Panc1 (cell line): ENCODE measurements at regions not wholly inside any gene's neighbourhood (a gene's known extent, or its start where the extent isn't known, plus 50 kb on each side); places are given as distances from the start of the nearest gene placed in this dataset.

Source experiments
- ATAC-seq: fragments of 200-7000 bp; cut with Tn5 transposase; 2 replicates; pipeline ENCODE4 v1.9.1; 2020; ENCODE audit warnings: mild to moderate bottlenecking, moderate library complexity
- BruUV-seq: library from RNA; stranded (reverse); fragments of 400-500 nt; replicated peaks from 2 replicates; lab custom pipeline; 2021; lab: Mats Ljungman, UMichigan
- CTCF ChIA-PET: fragments of 300-600 bp; sonication (Branson Sonifier 250); formaldehyde crosslinking; loops from one replicate; lab custom pipeline; 2022; ENCODE audit warnings: antibody characterized with exemption; lab: Charles Lee
- POLR2A ChIA-PET: fragments of 300-600 bp; sonication (Branson Sonifier 250); formaldehyde crosslinking; loops from one replicate; lab custom pipeline; 2022; ENCODE audit warnings: antibody characterized with exemption; lab: Charles Lee
- DNase-seq: peaks from one replicate; pipeline ENCODE4 v3.0.0-alpha.2; 2010; ENCODE audit warnings: low read depth, low spot score
- H3K27ac ChIP-seq: 2 replicates; pipeline ENCODE4 v1.5.1; 2011; ENCODE audit warnings: mild to moderate bottlenecking, low read length, inconsistent platforms
- H3K27me3 ChIP-seq: fragments of 200-500 bp; sonication (Bioruptor generic); 2 replicates; pipeline ENCODE4 v1.6.0; 2014; ENCODE audit warnings: low read length, inconsistent platforms; ENCODE audit not compliant: control insufficient read depth, insufficient read depth
- H3K36me3 ChIP-seq: fragments of 200-500 bp; sonication (Bioruptor generic); 2 replicates; pipeline ENCODE4 v1.5.1; 2014; ENCODE audit warnings: inconsistent platforms, mild to moderate bottlenecking, low read length, moderate library complexity; ENCODE audit not compliant: control insufficient read depth, insufficient read depth
- H3K4me1 ChIP-seq: 2 replicates; pipeline ENCODE4 v1.5.1; 2011; ENCODE audit warnings: inconsistent platforms, mild to moderate bottlenecking, low read length, moderate library complexity; ENCODE audit not compliant: control insufficient read depth, insufficient read depth
- H3K4me3 ChIP-seq, 2 experiments: 2 replicates each; pipeline ENCODE4 v1.5.1; 2011 to 2012; ENCODE audit warnings: low read depth in 2 of 2, low read length in 2 of 2, mild to moderate bottlenecking in 2 of 2, inconsistent platforms in 1 of 2, moderate library complexity in 1 of 2
- H3K9me3 ChIP-seq: fragments of 200-500 bp; sonication (Bioruptor generic); 2 replicates; pipeline ENCODE4 v1.5.1; 2014; ENCODE audit warnings: low read depth, mild to moderate bottlenecking, inconsistent platforms, low read length, moderate library complexity; ENCODE audit not compliant: control insufficient read depth, insufficient read depth
- POLR2AphosphoS5 ChIP-seq: IDR thresholded peaks from 2 replicates; pipeline ENCODE4 v1.6.1; 2012; ENCODE audit warnings: mild to moderate bottlenecking, low read depth, low read length, moderate library complexity
- SIN3A ChIP-seq: IDR thresholded peaks from 2 replicates; pipeline ENCODE4 v1.6.1; 2012; ENCODE audit warnings: low read depth, mild to moderate bottlenecking, low read length, moderate library complexity, borderline replicate concordance; ENCODE audit not compliant: insufficient read depth
- TCF7L2 ChIP-seq: IDR thresholded peaks from 2 replicates; pipeline ENCODE4 v1.6.1; 2011; ENCODE audit warnings: mild to moderate bottlenecking, low read depth, low read length, inconsistent platforms
- in situ Hi-C: cut with HindIII; loops from 2 replicates; pipeline ENCODE4 v1.10.0; 2016; ENCODE audit warnings: low sequenced_read_pairs, low pct_unique_long_range_greater_than_20kb
- intact Hi-C: fragments of 100-400 bp; cut with micrococcal nuclease; formaldehyde crosslinking; loops from one replicate; pipeline ENCODE4 v1.10.0; 2022; ENCODE audit not compliant: unreplicated experiment
- TF ChIP-seq, protein P1 (sequence below): fragments of 450-650 bp; IDR thresholded peaks from 2 replicates; pipeline ENCODE4 v1.5.1; 2017; ENCODE audit warnings: mild to moderate bottlenecking
- TF ChIP-seq, protein P2 (sequence below), 2 experiments: IDR thresholded peaks; 2 replicates each; pipeline ENCODE4 v1.6.1; 2011 to 2012; ENCODE audit warnings: low read depth in 2 of 2, control low read depth in 1 of 2, low read length in 1 of 2, mild to moderate bottlenecking in 1 of 2, moderate library complexity in 1 of 2; ENCODE audit not compliant: insufficient read depth in 1 of 2

DNA sequence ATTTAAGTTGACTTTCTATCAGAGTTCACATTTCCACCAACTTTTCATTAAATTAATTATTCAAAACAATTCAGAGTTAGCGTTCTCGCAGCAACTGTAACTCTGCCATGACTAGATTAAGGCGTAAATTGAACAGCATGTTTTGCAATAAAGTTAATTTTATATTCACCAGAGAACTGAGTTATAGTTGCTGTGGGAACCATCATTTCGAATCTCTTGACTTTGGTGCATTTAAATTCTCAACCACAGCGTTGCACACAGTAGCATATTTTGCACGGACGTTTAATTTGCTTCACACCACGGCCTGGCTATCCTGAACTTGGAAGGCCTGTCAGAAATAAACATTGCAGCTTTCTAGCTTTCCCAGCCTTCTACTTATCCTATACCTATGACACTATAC is 144.3 kb upstream of the WWC1 start:
- H3K27me3 ChIP-seq: peaks cover 13% of the 10 kb centered on the region
- CTCF ChIA-PET: no interaction called here
- intact Hi-C loops (no loop called here), in situ Hi-C loops (no loop called here)
- H3K9me3 ChIP-seq: no peaks in the 10 kb centered on the region
- no peaks in the 10 kb centered on the region for H3K36me3 ChIP-seq
- H3K4me3 ChIP-seq: no peak overlapping the region
- POLR2A ChIA-PET: no interaction called here
- H3K27ac ChIP-seq: no peak overlapping the region
- ATAC-seq (no peak), DNase-seq (no peak)
- TF ChIP-seq TCF7L2 (no peak), SIN3A (no peak), POLR2AphosphoS5 (no peak)
- TF ChIP-seq, protein P1, sequence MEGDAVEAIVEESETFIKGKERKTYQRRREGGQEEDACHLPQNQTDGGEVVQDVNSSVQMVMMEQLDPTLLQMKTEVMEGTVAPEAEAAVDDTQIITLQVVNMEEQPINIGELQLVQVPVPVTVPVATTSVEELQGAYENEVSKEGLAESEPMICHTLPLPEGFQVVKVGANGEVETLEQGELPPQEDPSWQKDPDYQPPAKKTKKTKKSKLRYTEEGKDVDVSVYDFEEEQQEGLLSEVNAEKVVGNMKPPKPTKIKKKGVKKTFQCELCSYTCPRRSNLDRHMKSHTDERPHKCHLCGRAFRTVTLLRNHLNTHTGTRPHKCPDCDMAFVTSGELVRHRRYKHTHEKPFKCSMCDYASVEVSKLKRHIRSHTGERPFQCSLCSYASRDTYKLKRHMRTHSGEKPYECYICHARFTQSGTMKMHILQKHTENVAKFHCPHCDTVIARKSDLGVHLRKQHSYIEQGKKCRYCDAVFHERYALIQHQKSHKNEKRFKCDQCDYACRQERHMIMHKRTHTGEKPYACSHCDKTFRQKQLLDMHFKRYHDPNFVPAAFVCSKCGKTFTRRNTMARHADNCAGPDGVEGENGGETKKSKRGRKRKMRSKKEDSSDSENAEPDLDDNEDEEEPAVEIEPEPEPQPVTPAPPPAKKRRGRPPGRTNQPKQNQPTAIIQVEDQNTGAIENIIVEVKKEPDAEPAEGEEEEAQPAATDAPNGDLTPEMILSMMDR: no peak
- TF ChIP-seq, protein P2, sequence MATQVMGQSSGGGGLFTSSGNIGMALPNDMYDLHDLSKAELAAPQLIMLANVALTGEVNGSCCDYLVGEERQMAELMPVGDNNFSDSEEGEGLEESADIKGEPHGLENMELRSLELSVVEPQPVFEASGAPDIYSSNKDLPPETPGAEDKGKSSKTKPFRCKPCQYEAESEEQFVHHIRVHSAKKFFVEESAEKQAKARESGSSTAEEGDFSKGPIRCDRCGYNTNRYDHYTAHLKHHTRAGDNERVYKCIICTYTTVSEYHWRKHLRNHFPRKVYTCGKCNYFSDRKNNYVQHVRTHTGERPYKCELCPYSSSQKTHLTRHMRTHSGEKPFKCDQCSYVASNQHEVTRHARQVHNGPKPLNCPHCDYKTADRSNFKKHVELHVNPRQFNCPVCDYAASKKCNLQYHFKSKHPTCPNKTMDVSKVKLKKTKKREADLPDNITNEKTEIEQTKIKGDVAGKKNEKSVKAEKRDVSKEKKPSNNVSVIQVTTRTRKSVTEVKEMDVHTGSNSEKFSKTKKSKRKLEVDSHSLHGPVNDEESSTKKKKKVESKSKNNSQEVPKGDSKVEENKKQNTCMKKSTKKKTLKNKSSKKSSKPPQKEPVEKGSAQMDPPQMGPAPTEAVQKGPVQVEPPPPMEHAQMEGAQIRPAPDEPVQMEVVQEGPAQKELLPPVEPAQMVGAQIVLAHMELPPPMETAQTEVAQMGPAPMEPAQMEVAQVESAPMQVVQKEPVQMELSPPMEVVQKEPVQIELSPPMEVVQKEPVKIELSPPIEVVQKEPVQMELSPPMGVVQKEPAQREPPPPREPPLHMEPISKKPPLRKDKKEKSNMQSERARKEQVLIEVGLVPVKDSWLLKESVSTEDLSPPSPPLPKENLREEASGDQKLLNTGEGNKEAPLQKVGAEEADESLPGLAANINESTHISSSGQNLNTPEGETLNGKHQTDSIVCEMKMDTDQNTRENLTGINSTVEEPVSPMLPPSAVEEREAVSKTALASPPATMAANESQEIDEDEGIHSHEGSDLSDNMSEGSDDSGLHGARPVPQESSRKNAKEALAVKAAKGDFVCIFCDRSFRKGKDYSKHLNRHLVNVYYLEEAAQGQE (IDR thresholded peaks at IDR 0.05; ENCODE audit: insufficient read depth in 1 of 2, low read depth in 2 of 2, low read length in 1 of 2): no peak
- H3K4me1 ChIP-seq: no peaks in the 10 kb centered on the region
- BruUV-seq: no TSS peak

DNA sequence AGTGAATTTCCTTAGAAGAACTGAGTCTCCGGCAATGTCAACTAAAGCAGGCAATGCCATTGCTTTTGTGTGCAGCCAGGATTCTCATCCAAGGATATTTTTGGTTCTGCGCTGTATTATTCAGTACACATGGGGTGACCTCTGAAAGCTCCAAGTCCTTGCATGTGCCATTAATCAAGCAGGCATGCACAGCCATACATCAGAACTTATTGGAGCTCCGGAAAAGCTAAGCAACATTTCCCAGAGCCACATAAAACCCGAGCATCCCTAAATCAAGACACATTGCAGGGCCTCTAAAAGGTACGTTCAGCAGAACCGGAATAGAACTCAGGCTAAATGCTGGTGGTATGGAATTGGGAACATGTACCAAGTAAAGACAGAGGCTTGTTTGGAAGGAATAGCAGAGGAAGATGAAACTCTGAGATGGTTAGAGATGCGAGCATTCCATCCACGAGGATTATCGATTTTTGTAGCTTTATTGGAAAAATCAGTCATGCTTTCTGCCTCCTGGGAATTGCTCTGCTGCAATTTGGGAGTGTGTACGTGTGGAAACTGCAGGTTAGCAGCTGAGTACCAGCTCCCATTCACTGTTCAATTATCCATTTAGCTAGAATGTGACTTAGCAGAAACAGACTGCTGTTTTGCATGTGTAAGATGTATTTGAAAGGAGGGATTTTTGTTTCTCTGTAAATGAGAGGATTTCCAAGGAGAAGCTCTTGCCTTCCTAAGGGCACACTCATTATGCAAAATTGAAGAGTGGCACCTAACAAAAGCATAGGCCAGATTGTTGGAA is 143.7 kb upstream of the WWC1 start:
- ChIA-PET CTCF (no interaction called here), POLR2A (no interaction called here)
- peaks cover 14% of the 10 kb centered on the region for H3K27me3 ChIP-seq
- BruUV-seq: no TSS peak
- intact Hi-C loops (no loop called here), in situ Hi-C loops (no loop called here)
- no peak overlapping the region for H3K27ac ChIP-seq
- H3K36me3 ChIP-seq: no peaks in the 10 kb centered on the region
- H3K9me3 ChIP-seq: no peaks in the 10 kb centered on the region
- H3K4me1 ChIP-seq: no peaks in the 10 kb centered on the region
- H3K4me3 ChIP-seq: no peak overlapping the region
- ATAC-seq (no peak), DNase-seq (no peak)
- TF ChIP-seq, protein P2 (IDR thresholded peaks at IDR 0.05; ENCODE audit: insufficient read depth in 1 of 2, low read depth in 2 of 2, low read length in 1 of 2): no peak
- TF ChIP-seq POLR2AphosphoS5 (no peak), TCF7L2 (no peak), SIN3A (no peak)
- TF ChIP-seq, protein P1: no peak
